Raji (cell line): ENCODE measurements at regions not wholly inside any gene's neighbourhood (a gene's known extent, or its start where the extent isn't known, plus 50 kb on each side); places are given as distances from the start of the nearest gene placed in this dataset.

Experiments
- POLR2A ChIP-seq: IDR thresholded peaks from 2 replicates; pipeline ENCODE4 v1.6.1; 2011; ENCODE audit warnings: low read depth, low read length, control low read depth; ENCODE audit not compliant: insufficient read depth

DNA sequence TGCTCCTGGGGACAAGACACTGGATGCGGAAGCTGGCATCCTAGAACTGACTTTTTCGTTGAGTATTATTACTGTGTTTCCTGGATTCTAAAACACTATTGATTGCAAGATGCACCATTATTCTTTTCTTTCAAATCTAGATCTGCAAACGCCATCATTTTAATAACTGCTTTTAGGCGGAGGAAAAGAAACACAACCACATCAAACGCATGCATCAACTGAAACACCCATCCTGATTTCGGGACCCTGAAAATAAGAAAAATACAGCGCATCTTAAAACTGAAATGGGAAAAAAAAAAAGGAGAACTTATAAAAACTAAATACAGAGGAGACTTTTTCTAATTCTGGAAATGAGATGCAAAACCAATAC lies 103.7 kb upstream of the MAX start:
- TF ChIP-seq POLR2A: no peak

GRCh38 chr14:65206448-65207096 lies 104.3 kb upstream of the MAX start:
- TF ChIP-seq POLR2A: peak; percentile 67

- TF ChIP-seq POLR2A: no peak
These were observed 106.2 kb upstream of the MAX start for GRCh38 chr14:65208548-65208947.

DNA sequence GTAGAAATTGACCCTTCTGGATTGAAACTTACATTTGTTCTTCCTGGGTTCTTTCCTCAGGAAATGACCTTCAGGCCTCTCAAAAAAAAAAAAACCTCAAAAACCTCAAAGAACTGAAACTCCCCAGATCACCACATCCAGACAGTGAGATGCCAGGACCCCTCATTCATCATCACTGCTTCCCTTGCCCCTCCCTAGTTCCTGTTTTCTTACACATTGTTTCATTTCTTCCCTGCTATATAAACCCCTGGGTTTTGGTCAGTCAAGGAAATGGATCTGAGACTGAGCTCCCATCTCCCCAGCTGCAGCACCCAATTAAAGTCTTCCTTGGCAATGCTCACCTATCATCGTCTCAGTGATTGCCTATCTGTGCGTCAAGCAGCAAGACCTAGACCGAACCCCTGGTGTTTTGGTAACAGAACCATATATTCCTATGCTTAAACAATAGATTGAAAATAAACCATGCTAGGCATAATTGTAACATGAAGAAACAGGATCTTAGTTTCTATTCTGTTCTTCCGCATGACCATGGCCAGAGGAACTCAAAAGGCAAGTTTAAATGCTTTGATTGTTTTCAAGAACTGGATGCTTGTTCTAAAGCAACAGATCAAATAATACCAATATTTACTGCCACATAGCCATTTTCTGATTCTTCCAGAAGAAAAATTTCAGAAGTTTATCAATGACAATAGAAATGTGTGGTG lies 108.0 kb upstream of the MAX start:
- TF ChIP-seq POLR2A: no peak

GRCh38 chr14:65210822-65211182 lies 108.5 kb upstream of the MAX start:
- no peak for TF ChIP-seq POLR2A

- no peak for TF ChIP-seq POLR2A
These were observed 109.1 kb upstream of the MAX start for GRCh38 chr14:65211341-65211987.

- TF ChIP-seq POLR2A: no peak
These were observed 111.0 kb upstream of the MAX start for GRCh38 chr14:65213316-65213715.

DNA sequence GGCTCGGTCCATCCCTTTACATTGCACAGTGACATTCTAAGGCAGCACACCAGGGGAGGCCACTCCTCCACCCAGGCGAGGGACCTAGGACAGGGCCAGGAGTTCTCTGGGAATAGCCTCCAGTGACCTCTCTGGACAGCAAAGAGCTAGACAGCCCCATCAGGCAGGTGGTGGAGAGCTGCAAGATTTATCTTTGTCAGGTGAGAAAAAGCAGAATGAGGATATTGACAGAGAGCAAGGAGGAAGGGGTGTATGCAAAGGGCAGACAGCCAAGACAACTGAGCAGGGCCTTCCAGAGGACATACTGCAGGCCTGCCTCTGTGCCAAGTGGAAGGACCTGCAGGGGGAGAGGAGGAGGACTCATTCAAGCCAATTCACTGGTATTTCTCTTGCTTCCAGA lies 112.4 kb upstream of the MAX start:
- no peak for TF ChIP-seq POLR2A

DNA sequence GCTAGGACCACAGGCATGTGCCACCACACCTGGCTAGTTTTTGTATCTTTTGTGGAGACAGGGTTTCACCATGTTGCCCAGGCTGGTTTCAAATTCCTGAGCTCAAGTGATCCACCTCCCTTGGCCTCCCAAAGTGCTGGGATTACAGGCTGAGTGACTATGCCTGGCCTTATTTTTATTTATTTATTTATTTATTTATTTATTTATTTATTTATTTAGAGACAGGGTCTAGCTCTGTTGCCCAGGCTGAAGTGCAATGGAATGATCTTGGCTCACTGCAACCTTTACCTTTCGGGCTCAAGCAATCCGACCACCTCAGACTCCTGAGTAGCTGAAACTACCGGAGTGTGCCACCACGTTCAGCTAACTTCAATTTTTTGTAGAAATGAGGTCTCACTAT lies 117.0 kb upstream of the MAX start:
- no peak for TF ChIP-seq POLR2A

DNA sequence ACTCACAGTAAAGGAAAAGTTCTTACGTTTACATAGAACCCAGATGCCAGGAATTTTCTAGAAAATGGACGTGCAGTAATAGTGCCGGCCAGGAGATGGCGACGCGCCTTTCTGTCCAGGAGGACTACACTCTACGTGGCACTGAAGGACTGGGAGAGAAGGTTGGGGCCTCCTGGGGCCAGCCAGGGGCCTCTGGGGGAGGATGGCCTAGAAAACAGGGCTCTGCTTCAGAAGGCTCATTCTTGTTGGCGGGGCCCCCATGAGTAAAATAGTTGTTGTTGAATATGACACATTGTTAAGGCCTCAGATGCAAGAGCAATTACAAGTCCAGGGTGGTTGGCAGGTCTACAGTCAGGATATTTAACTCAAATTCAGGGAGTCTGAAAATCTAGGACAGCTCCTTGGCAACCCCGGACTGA lies 120.1 kb upstream of the MAX start:
- no peak for TF ChIP-seq POLR2A

GRCh38 chr14:65223636-65224035 lies 121.3 kb upstream of the MAX start:
- no peak for TF ChIP-seq POLR2A

DNA sequence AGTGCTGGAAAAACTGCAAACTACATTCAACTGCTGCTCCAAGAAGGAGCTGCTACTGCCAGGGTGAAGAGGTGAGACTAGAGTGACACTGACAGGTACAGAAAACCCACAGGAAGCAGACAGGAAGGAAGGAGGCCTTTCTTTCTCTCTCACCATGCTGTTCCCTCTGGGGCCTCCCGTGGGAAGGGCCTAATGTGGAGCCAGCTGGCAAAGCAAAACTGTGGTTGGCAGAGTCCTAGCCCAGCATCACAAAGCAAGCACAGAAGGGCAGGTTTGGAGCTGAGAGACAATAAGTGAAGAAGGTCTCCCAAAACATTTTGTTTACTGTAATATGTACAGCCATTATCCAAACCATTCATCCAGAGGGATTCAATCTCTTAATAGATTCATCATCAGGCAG lies 122.5 kb upstream of the MAX start:
- no peak for TF ChIP-seq POLR2A

- no peak for TF ChIP-seq POLR2A
These were observed 123.2 kb upstream of the MAX start for GRCh38 chr14:65225299-65226159.

GRCh38 chr14:65226824-65227604 lies 124.7 kb upstream of the MAX start:
- TF ChIP-seq POLR2A: no peak

DNA sequence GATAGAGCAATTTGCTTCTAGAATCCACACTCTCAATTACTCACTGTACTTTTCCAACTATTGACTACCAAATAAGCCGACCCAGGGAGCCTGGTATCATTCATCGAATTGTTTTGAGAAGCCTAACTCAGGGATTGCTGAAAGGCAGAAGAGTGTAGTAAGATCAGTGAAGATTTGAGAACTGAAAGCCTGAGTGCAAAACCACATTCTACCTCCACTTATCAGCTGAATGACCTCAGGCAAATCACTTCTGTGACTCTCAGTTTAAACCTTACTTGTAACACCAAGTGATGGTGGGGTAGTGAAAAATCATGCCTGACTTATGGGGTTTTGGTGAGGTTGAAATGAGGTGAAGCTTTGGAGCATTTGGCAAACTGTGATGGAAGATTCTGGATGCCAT lies 126.1 kb upstream of the MAX start:
- TF ChIP-seq POLR2A: no peak
